SK-N-SH (cell line): ENCODE measurements at regions not wholly inside any gene's neighbourhood (a gene's known extent, or its start where the extent isn't known, plus 50 kb on each side); places are given as distances from the start of the nearest gene placed in this dataset.

Source experiments
- CTCF ChIA-PET: fragments of 300-600, 350-600 bp; formaldehyde crosslinking; extraction: SDS; loops from one replicate; lab custom pipeline; 2021; lab: Yijun Ruan, JAX
- POLR2A ChIA-PET: fragments of 350-600 bp; sonication (Branson Sonifier 250); formaldehyde crosslinking; extraction: SDS; loops from one replicate; lab custom pipeline; 2020; ENCODE audit warnings: antibody characterized with exemption, inconsistent platforms; lab: Yijun Ruan, JAX
- DNase-seq: peaks from one replicate; pipeline ENCODE4 v3.0.0; 2012
- H2AFZ ChIP-seq: fragments of 200-600 bp; sonication (generic); 2 replicates; pipeline ENCODE4 v1.8.1; 2016; ENCODE audit warnings: antibody characterized with exemption, mild to moderate bottlenecking, low read depth
- H3F3A ChIP-seq: fragments of 200-600 bp; sonication (generic); replicated peaks from 2 replicates; pipeline ENCODE3; 2016; ENCODE audit warnings: antibody characterized with exemption, mild to moderate bottlenecking; ENCODE audit not compliant: insufficient read depth
- H3K27ac ChIP-seq, 2 experiments: fragments of 200-500 bp in 1 of 2; fragments of 200-600 bp in 1 of 2; sonication (Bioruptor generic) in 1 of 2; sonication (generic), shearing (Covaris generic) in 1 of 2; 2 replicates each; pipeline versions ENCODE4 v1.5.1 to v1.6.1; 2014 to 2016; ENCODE audit warnings: low read depth in 2 of 2, inconsistent platforms in 1 of 2, low read length in 1 of 2, mild to moderate bottlenecking in 1 of 2, mixed read lengths in 1 of 2
- H3K27me3 ChIP-seq: fragments of 200-600 bp; sonication (generic), shearing (Covaris generic); 2 replicates; pipeline ENCODE4 v1.6.1; 2016; ENCODE audit warnings: mixed run types; ENCODE audit not compliant: insufficient read depth
- H3K36me3 ChIP-seq, 2 experiments: fragments of 200-500 bp in 1 of 2; fragments of 200-600 bp in 1 of 2; sonication (Bioruptor generic) in 1 of 2; sonication (generic) in 1 of 2; replicated peaks in 1 of 2; 2 replicates each; pipeline versions ENCODE3 to v1.5.1; 2014 to 2016; ENCODE audit warnings: low read length in 1 of 2, mild to moderate bottlenecking in 1 of 2; ENCODE audit not compliant: insufficient read depth in 2 of 2, control insufficient read depth in 1 of 2
- H3K4me1 ChIP-seq, 2 experiments: fragments of 200-500 bp in 1 of 2; fragments of 200-600 bp in 1 of 2; sonication (Bioruptor generic) in 1 of 2; sonication (generic), shearing (Covaris generic) in 1 of 2; 2 replicates each; pipeline versions ENCODE4 v1.5.1 to v1.6.1; 2014 to 2016; ENCODE audit warnings: low read depth in 1 of 2, low read length in 1 of 2, mixed run types in 1 of 2; ENCODE audit not compliant: insufficient read depth in 2 of 2, control insufficient read depth in 1 of 2
- H3K4me2 ChIP-seq: fragments of 200-600 bp; sonication (generic), shearing (Covaris generic); 2 replicates; pipeline ENCODE4 v1.6.1; 2017; ENCODE audit warnings: mixed run types
- H3K4me3 ChIP-seq, 2 experiments: fragments of 200-500 bp in 1 of 2; fragments of 200-600 bp in 1 of 2; sonication (Bioruptor generic) in 1 of 2; sonication (generic), shearing (Covaris generic) in 1 of 2; 2 replicates each; pipeline versions ENCODE4 v1.5.1 to v1.8.1; 2014 to 2016; ENCODE audit warnings: low read depth in 2 of 2, inconsistent platforms in 1 of 2, low read length in 1 of 2, mild to moderate bottlenecking in 1 of 2, mixed read lengths in 1 of 2, moderate library complexity in 1 of 2
- H3K79me2 ChIP-seq: fragments of 200-600 bp; sonication (generic); 2 replicates; pipeline ENCODE4 v1.8.1; 2017; ENCODE audit warnings: mild to moderate bottlenecking; ENCODE audit not compliant: insufficient read depth
- H3K9ac ChIP-seq: fragments of 200-600 bp; sonication (generic); 2 replicates; pipeline ENCODE4 v1.6.1; 2017; ENCODE audit warnings: mixed run types
- H3K9me2 ChIP-seq: fragments of 200-600 bp; sonication (generic); 2 replicates; pipeline ENCODE4 v1.6.1; 2017; ENCODE audit warnings: mixed run types
- H3K9me3 ChIP-seq: fragments of 200-600 bp; sonication (generic); 2 replicates; pipeline ENCODE4 v1.6.1; 2017; ENCODE audit warnings: mixed run types, mild to moderate bottlenecking, moderate library complexity
- H4K20me1 ChIP-seq: fragments of 200-600 bp; sonication (generic); 2 replicates; pipeline ENCODE4 v1.6.1; 2017; ENCODE audit warnings: mild to moderate bottlenecking, mixed run types; ENCODE audit not compliant: insufficient read depth
- CTCF ChIP-seq: fragments of 200-600 bp; sonication (generic); IDR thresholded peaks from 2 replicates; pipeline ENCODE4 v1.6.1; 2017; ENCODE audit warnings: antibody characterized with exemption, mild to moderate bottlenecking, moderate library complexity
- ELF1 ChIP-seq: IDR thresholded peaks from 2 replicates; pipeline ENCODE4 v1.4.0; 2012
- EZH2phosphoT487 ChIP-seq: fragments of 200-600 bp; sonication (generic); IDR thresholded peaks from 2 replicates; pipeline ENCODE4 v1.6.1; 2017; ENCODE audit warnings: low read depth, mixed run types, mild to moderate bottlenecking, antibody characterized with exemption, moderate library complexity, borderline replicate concordance
- FOXJ3 ChIP-seq: sonication (generic); formaldehyde crosslinking; IDR thresholded peaks from 2 replicates; pipeline ENCODE4 v1.5.1; 2020; ENCODE audit warnings: mild to moderate bottlenecking, missing genetic modification reagents
- FOXM1 ChIP-seq: IDR thresholded peaks from 2 replicates; pipeline ENCODE4 v1.4.0; 2012; ENCODE audit warnings: low read depth, mild to moderate bottlenecking
- GATA2 ChIP-seq: sonication (generic); formaldehyde crosslinking; IDR thresholded peaks from 2 replicates; pipeline ENCODE4 v1.5.0; 2020; ENCODE audit warnings: mild to moderate bottlenecking, missing genetic modification reagents
- MXI1 ChIP-seq: IDR thresholded peaks from 2 replicates; pipeline ENCODE4 v1.6.1; 2012; ENCODE audit warnings: mild to moderate bottlenecking, low read depth, low read length, improper control_type of control experiment
- NFIC ChIP-seq: IDR thresholded peaks from 2 replicates; pipeline ENCODE4 v1.4.0; 2012; ENCODE audit warnings: borderline replicate concordance
- NRF1 ChIP-seq: IDR thresholded peaks from 2 replicates; pipeline ENCODE4 v1.6.1; 2012; ENCODE audit warnings: low read depth, mild to moderate bottlenecking, low read length
- PBX3 ChIP-seq: IDR thresholded peaks from 2 replicates; pipeline ENCODE4; 2012
- RAD21 ChIP-seq: IDR thresholded peaks from 2 replicates; pipeline ENCODE4 v1.6.1; 2012; ENCODE audit warnings: mild to moderate bottlenecking, low read length
- RXRA ChIP-seq: IDR thresholded peaks from 2 replicates; pipeline ENCODE4 v1.4.0; 2012; ENCODE audit warnings: low read depth, mild to moderate bottlenecking, borderline replicate concordance
- SMC3 ChIP-seq: IDR thresholded peaks from 2 replicates; pipeline ENCODE4 v1.6.1; 2012; ENCODE audit warnings: low read depth, low read length, improper control_type of control experiment
- TAF1 ChIP-seq: IDR thresholded peaks from 2 replicates; pipeline ENCODE4 v1.6.1; 2012; ENCODE audit warnings: low read depth, mild to moderate bottlenecking, low read length, moderate library complexity, borderline replicate concordance
- TCF12 ChIP-seq: IDR thresholded peaks from 2 replicates; pipeline ENCODE4 v1.4.0; 2012
- TEAD4 ChIP-seq: IDR thresholded peaks from 2 replicates; pipeline ENCODE4 v1.4.0; 2012; ENCODE audit warnings: mild to moderate bottlenecking, borderline replicate concordance; ENCODE audit not compliant: insufficient read depth
- USF1 ChIP-seq: IDR thresholded peaks from 2 replicates; pipeline ENCODE4 v1.4.0; 2012; ENCODE audit warnings: low read depth, borderline replicate concordance
- ZBTB33 ChIP-seq: IDR thresholded peaks from 2 replicates; pipeline ENCODE4 v1.4.0; 2012; ENCODE audit warnings: low read depth, borderline replicate concordance
- WGBS: methylation state at CpG from one replicate; pipeline ENCODE4 v1.1.6; 2017; ENCODE audit warnings: low lambda C conversion rate; 5-methylcytosine and 5-hydroxymethylcytosine counted together

- no peak for TF ChIP-seq ZBTB33
- no peak for TF ChIP-seq TEAD4
- TF ChIP-seq FOXJ3 (CRISPR knock-in tag), result no peak
- no peak for TF ChIP-seq RXRA
- TF ChIP-seq NFIC, result no peak
- TF ChIP-seq GATA2, result no peak
- TF ChIP-seq USF1, result peak; percentile 73; the same call in 1 of the 2 replicates
- TF ChIP-seq RAD21, result no peak
- peak; percentile 47 for TF ChIP-seq CTCF
These were observed 162.9 kb downstream of the ZNF33B start (continued) for GRCh38 chr10:42475168-42476098.

GRCh38 chr10:42454313-42454712 is 184.1 kb downstream of the ZNF33B start:
- no CpG with 5 or more reads among the region's 6 CpGs for WGBS
- CTCF ChIA-PET, result no interaction called here
- peaks cover 16 to 47% of the 10 kb centered on the region in 2 experiments for H3K36me3 ChIP-seq

More at GRCh38 chr10:42454313-42454712, 184.1 kb downstream of the ZNF33B start:
- H3F3A ChIP-seq, result peaks cover 3% of the 10 kb centered on the region
- POLR2A ChIA-PET, result no interaction called here
- DNase-seq, result no peak
- H3K79me2 ChIP-seq, result no peaks in the 10 kb centered on the region
- TF ChIP-seq FOXJ3 (CRISPR knock-in tag) (no peak), TCF12 (no peak), NRF1 (no peak), MXI1 (no peak), CTCF (no peak), SMC3 (no peak), PBX3 (no peak), RXRA (no peak), FOXM1 (no peak), TAF1 (no peak), ELF1 (no peak), EZH2phosphoT487 (no peak), NFIC (no peak)
- TF ChIP-seq, all 33 proteins: peak for 0
- Histone ChIP-seq H3K9me2 (no peaks in the 10 kb centered on the region), H3K9ac (no peak overlapping the region), H3K4me2 (no peak overlapping the region), H2AFZ (no peak overlapping the region), H3K27ac (no peak overlapping the region), H3K4me3 (no peak overlapping the region), H3K4me1 (no peaks in the 10 kb centered on the region), H4K20me1 (no peaks in the 10 kb centered on the region), H3K9me3 (no peaks in the 10 kb centered on the region), H3K27me3 (no peaks in the 10 kb centered on the region)
